CD14-positive monocyte (primary cell): ENCODE measurements at regions not wholly inside any gene's neighbourhood (a gene's known extent, or its start where the extent isn't known, plus 50 kb on each side); places are given as distances from the start of the nearest gene placed in this dataset.

Experiments used
- DNase-seq, 3 donors: peaks; one replicate each; pipeline ENCODE4 v3.0.0-alpha.2; 2011 to 2022
- H2AFZ ChIP-seq: 2 replicates; pipeline ENCODE4 v1.6.0; 2012; ENCODE audit warnings: mild to moderate bottlenecking, low read depth, low read length, inconsistent platforms; ENCODE audit not compliant: insufficient read depth, poor library complexity, severe bottlenecking
- H3K27ac ChIP-seq, 2 donors: 1 replicate in 1 of 2; 2 replicates in 1 of 2; pipeline ENCODE4 v1.5.1; 2012 to 2013; ENCODE audit warnings: low read length in 2 of 2, control low read depth in 1 of 2, inconsistent platforms in 1 of 2, low read depth in 1 of 2, mild to moderate bottlenecking in 1 of 2
- H3K27me3 ChIP-seq, 2 donors: one replicate each; pipeline versions ENCODE4 v1.6.0 to v1.6.1; 2011 to 2013; ENCODE audit warnings: low read length in 2 of 2; ENCODE audit not compliant: control insufficient read depth in 2 of 2, insufficient read depth in 2 of 2
- H3K36me3 ChIP-seq, 2 donors: replicated peaks in 1 of 2; 1 replicate in 1 of 2; 2 replicates in 1 of 2; pipeline versions ENCODE4 v1.5.1 to v1.6.1; 2012 to 2013; ENCODE audit warnings: low read length in 2 of 2, control low read depth in 1 of 2, inconsistent platforms in 1 of 2, mild to moderate bottlenecking in 1 of 2; ENCODE audit not compliant: insufficient read depth in 2 of 2, control insufficient read depth in 1 of 2
- H3K4me1 ChIP-seq, 2 donors: 1 replicate in 1 of 2; 2 replicates in 1 of 2; pipeline versions ENCODE4 v1.5.1 to v1.6.1; 2012 to 2013; ENCODE audit warnings: low read length in 2 of 2, control low read depth in 1 of 2, inconsistent platforms in 1 of 2, mild to moderate bottlenecking in 1 of 2, moderate library complexity in 1 of 2; ENCODE audit not compliant: insufficient read depth in 2 of 2, control insufficient read depth in 1 of 2
- H3K4me2 ChIP-seq: replicated peaks from 2 replicates; pipeline ENCODE3; 2012; ENCODE audit warnings: low read length, moderate library complexity, mild to moderate bottlenecking; ENCODE audit not compliant: poor library complexity, severe bottlenecking; ENCODE audit errors: extremely low read depth
- H3K4me3 ChIP-seq, 3 experiments: fragments of 200-600 bp in 1 of 3; sonication (generic) in 1 of 3; replicated peaks in 1 of 3; 1 replicate in 2 of 3; 2 replicates in 1 of 3; pipeline ENCODE4 v1.5.1; 2011 to 2013; ENCODE audit warnings: low read length in 3 of 3, mild to moderate bottlenecking in 3 of 3, control low read depth in 2 of 3, low read depth in 2 of 3, inconsistent platforms in 1 of 3, moderate library complexity in 1 of 3
- H3K79me2 ChIP-seq: 2 replicates; pipeline ENCODE4 v1.6.0; 2012; ENCODE audit warnings: mild to moderate bottlenecking, control low read depth, inconsistent platforms, low read length, moderate library complexity; ENCODE audit not compliant: insufficient read depth
- H3K9ac ChIP-seq: 2 replicates; pipeline ENCODE4 v1.6.0; 2017; ENCODE audit warnings: low read length, mild to moderate bottlenecking; ENCODE audit not compliant: insufficient read depth, poor library complexity, severe bottlenecking
- H3K9me3 ChIP-seq, 2 donors: replicated peaks in 1 of 2; 1 replicate in 1 of 2; 2 replicates in 1 of 2; pipeline versions ENCODE4 v1.5.1 to v1.6.1; 2012 to 2013; ENCODE audit warnings: low read length in 2 of 2, control low read depth in 1 of 2; ENCODE audit not compliant: control insufficient read depth in 1 of 2, insufficient read depth in 1 of 2
- H4K20me1 ChIP-seq: 2 replicates; pipeline ENCODE4 v1.6.0; 2012; ENCODE audit warnings: mild to moderate bottlenecking, low read length, control low read depth, moderate library complexity; ENCODE audit not compliant: insufficient read depth
- H3K27ac Mint-ChIP-seq, 7 donors: one replicate each; pipeline ENCODE4 v1.8.0; 2020; ENCODE audit warnings: mild to moderate bottlenecking in 7 of 7, mixed read lengths in 7 of 7, moderate library complexity in 6 of 7, inconsistent platforms in 2 of 7
- H3K27me3 Mint-ChIP-seq, 3 donors: one replicate each; pipeline ENCODE4 v1.8.0; 2021 to 2022; ENCODE audit warnings: low read depth in 3 of 3, mild to moderate bottlenecking in 3 of 3, mixed read lengths in 3 of 3, moderate library complexity in 3 of 3, inconsistent platforms in 1 of 3
- H3K36me3 Mint-ChIP-seq, 2 donors: one replicate each; pipeline ENCODE4 v1.8.0; 2020; ENCODE audit warnings: mixed read lengths in 2 of 2, inconsistent platforms in 1 of 2, mild to moderate bottlenecking in 1 of 2
- H3K4me1 Mint-ChIP-seq: one replicate; pipeline ENCODE4 v1.8.0; 2020; ENCODE audit warnings: mild to moderate bottlenecking, mixed read lengths
- H3K4me3 Mint-ChIP-seq, 2 donors: one replicate each; pipeline ENCODE4 v1.8.0; 2020; ENCODE audit warnings: mild to moderate bottlenecking in 2 of 2, mixed read lengths in 2 of 2, moderate library complexity in 1 of 2
- H3K9me3 Mint-ChIP-seq, 7 donors: one replicate each; pipeline ENCODE4 v1.8.0; 2020 to 2022; ENCODE audit warnings: mixed read lengths in 7 of 7, mild to moderate bottlenecking in 6 of 7, moderate library complexity in 6 of 7, inconsistent platforms in 2 of 7
- WGBS: methylation state at CpG from one replicate; pipeline ENCODE4 v1.1.5; 2013; ENCODE audit warnings: missing lambda C conversion rate; ENCODE audit not compliant: insufficient coverage; 5-methylcytosine and 5-hydroxymethylcytosine counted together
- intact Hi-C, 2 donors: fragments of 100-400 bp; cut with micrococcal nuclease; formaldehyde crosslinking; loops; one replicate each; pipeline versions ENCODE4 v1.15.0 to v1.15.1; 2023
- TF ChIP-seq, protein P1 (sequence below): fragments of 200-600 bp; IDR thresholded peaks from one replicate; pipeline ENCODE4 v1.8.0; 2022; ENCODE audit warnings: antibody characterized with exemption, mild to moderate bottlenecking

DNA sequence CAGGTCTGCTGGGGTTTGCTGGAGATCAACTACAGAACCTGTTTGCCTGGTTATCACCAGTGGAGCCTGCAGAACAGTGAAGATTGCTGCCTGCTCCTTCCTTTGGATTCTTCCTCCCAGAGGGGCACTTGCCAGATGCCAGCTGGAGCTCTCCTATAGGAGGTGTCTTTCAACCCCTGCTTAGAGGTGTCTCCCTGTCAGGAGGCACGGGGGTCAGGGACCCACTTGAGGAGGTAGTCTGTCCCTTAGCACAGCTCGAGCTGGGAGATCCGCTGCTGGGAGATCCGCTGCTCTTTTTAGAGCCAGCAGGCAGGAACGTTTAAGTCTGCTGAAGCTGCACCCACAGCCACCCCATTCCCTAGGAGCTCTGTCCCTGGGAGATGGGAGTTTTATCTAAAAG is 1806.3 kb upstream of the ADGRL3 start:
- Histone ChIP-seq H2AFZ (no peak overlapping the region), H4K20me1 (no peaks in the 10 kb centered on the region), H3K4me1 (no peaks in the 10 kb centered on the region), H3K4me3 (no peak overlapping the region), H3K79me2 (no peaks in the 10 kb centered on the region), H3K27me3 (no peaks in the 10 kb centered on the region), H3K9ac (no peak overlapping the region), H3K36me3 (no peaks in the 10 kb centered on the region), H3K4me2 (no peak overlapping the region), H3K27ac (no peak overlapping the region), H3K9me3 (peaks cover 13 to 17% of the 10 kb centered on the region in 2 donors)
- Mint-ChIP-seq H3K4me3 (no peak overlapping the region), H3K27ac (no peak overlapping the region), H3K4me1 (no peaks in the 10 kb centered on the region), H3K9me3 (peaks cover 4 to 18% (median 14%) of the 10 kb centered on the region in 7 donors), H3K27me3 (peaks cover 0 to 2% (median 0%) of the 10 kb centered on the region in 3 donors), H3K36me3 (no peaks in the 10 kb centered on the region)
- no peak for DNase-seq
- intact Hi-C loops: no loop called here
- 86% methylated on average over 1 of the region's 5 CpGs for WGBS
- TF ChIP-seq, protein P1, sequence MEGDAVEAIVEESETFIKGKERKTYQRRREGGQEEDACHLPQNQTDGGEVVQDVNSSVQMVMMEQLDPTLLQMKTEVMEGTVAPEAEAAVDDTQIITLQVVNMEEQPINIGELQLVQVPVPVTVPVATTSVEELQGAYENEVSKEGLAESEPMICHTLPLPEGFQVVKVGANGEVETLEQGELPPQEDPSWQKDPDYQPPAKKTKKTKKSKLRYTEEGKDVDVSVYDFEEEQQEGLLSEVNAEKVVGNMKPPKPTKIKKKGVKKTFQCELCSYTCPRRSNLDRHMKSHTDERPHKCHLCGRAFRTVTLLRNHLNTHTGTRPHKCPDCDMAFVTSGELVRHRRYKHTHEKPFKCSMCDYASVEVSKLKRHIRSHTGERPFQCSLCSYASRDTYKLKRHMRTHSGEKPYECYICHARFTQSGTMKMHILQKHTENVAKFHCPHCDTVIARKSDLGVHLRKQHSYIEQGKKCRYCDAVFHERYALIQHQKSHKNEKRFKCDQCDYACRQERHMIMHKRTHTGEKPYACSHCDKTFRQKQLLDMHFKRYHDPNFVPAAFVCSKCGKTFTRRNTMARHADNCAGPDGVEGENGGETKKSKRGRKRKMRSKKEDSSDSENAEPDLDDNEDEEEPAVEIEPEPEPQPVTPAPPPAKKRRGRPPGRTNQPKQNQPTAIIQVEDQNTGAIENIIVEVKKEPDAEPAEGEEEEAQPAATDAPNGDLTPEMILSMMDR: no peak

DNA sequence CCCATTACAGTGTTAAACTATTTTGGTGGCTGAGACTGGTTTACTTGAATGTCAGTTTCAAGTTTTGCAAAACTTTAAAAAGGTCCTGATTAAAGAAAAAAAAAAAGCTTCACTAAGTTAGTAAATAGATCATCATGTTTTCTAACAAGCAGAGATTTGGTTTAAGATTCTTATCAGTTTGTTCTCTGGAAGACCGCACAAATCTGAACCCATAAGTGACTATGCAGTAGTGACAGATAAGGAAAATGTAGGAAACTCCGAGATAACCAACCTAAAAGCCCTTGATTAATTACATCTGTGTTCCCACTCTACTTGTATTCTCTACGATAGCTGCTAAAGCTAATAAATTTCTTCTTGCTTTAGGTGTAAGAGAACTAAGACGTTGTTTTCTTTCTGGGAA is 1799.8 kb upstream of the ADGRL3 start:
- H3K79me2 ChIP-seq: no peaks in the 10 kb centered on the region
- H3K27me3 Mint-ChIP-seq: no peaks in the 10 kb centered on the region
- H3K4me3 ChIP-seq: no peak overlapping the region
- H3K27me3 ChIP-seq: no peaks in the 10 kb centered on the region
- peaks cover 0 to 4% of the 10 kb centered on the region in 2 donors for H3K9me3 ChIP-seq
- no peaks in the 10 kb centered on the region for H3K4me1 Mint-ChIP-seq
- no peak for DNase-seq
- H2AFZ ChIP-seq: no peak overlapping the region
- no peak overlapping the region for H3K9ac ChIP-seq
- no peak overlapping the region for H3K27ac Mint-ChIP-seq
- H4K20me1 ChIP-seq: no peaks in the 10 kb centered on the region
- no peaks in the 10 kb centered on the region for H3K36me3 Mint-ChIP-seq
- H3K4me3 Mint-ChIP-seq: no peak overlapping the region
- intact Hi-C loops: no loop called here
- WGBS: no CpG with 5 or more reads among the region's 4 CpGs
- H3K4me1 ChIP-seq: no peaks in the 10 kb centered on the region
- no peak overlapping the region for H3K4me2 ChIP-seq
- H3K9me3 Mint-ChIP-seq: peaks cover 0 to 2% (median 2%) of the 10 kb centered on the region in 7 donors
- H3K27ac ChIP-seq: no peak overlapping the region
- H3K36me3 ChIP-seq: no peaks in the 10 kb centered on the region
- TF ChIP-seq, protein P1: no peak
